T1000 (cell line): ENCODE measurements at regions not wholly inside any gene's neighbourhood (a gene's known extent, or its start where the extent isn't known, plus 50 kb on each side); places are given as distances from the start of the nearest gene placed in this dataset.
A peak's percentile ranks its signal among the peaks of the same experiment; 100 is the strongest.
"Not testable (repeated sequence)": the region's sequence is repeated elsewhere in the genome, so short reads cannot be mapped to it uniquely, and the experiment has no call there.

Experiments used
- DNase-seq: peaks from one replicate; lab custom pipeline; 2025; ENCODE audit warnings: mixed read lengths; lab: John Stamatoyannopoulos, UW

DNA sequence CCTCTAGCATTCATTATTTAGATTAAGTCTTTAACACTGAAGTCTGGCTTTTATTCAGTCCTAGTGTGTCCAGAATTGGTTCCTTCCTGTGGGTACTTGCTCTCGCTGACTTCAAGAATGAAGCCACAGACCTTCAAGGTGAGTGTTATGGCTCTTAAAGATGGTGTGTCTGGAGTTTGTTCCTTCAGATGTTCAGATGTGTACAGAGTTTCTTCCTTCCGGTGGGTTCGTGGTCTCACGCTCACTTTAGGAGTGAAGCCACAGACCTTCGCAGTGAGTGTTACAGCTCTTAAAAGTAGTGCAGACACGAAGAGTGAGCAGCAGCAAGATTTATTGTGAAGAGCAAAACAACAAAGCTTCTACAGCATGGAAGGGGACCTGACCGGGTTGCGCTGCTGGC lies 860.6 kb downstream of the STIM2 start:
- no peak for DNase-seq

DNA sequence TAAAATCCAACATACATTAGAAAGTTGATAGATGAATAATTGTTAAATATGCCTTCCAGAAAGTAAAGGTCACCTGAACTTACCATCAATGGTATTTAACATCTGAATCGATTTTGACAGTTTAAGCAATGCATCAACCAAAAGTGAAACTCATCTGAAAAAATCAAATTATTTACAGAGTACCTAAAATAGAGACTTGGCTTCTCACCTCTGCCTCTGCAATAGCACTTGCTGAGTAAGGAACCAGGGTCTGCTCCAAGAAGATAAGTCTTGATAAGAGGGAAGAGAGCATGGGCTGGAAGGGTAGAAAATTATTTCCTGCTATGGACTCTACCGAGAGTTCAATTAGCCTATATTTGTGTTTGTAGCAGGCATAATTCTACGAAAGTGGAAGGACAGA lies 868.3 kb downstream of the STIM2 start:
- no peak for DNase-seq

DNA sequence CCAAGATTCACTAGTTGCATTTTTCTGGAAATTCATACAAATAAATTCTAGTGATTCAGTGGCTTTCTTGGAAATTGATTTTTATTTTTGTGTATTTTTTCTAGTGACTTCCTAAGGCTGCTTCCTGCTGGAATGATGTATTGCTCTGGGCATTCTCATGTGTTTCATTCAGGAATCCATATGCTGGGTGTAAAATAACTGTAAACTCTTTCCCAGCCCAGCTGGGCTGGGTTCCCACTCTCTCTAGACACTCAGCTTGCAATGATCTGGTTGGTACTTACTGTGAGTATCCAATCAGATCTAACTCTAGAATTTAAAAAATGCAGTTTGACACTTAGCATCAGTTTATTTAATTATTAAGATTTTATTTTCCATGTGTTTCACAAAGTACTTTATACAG lies 882.2 kb downstream of the STIM2 start:
- DNase-seq: no peak

DNA sequence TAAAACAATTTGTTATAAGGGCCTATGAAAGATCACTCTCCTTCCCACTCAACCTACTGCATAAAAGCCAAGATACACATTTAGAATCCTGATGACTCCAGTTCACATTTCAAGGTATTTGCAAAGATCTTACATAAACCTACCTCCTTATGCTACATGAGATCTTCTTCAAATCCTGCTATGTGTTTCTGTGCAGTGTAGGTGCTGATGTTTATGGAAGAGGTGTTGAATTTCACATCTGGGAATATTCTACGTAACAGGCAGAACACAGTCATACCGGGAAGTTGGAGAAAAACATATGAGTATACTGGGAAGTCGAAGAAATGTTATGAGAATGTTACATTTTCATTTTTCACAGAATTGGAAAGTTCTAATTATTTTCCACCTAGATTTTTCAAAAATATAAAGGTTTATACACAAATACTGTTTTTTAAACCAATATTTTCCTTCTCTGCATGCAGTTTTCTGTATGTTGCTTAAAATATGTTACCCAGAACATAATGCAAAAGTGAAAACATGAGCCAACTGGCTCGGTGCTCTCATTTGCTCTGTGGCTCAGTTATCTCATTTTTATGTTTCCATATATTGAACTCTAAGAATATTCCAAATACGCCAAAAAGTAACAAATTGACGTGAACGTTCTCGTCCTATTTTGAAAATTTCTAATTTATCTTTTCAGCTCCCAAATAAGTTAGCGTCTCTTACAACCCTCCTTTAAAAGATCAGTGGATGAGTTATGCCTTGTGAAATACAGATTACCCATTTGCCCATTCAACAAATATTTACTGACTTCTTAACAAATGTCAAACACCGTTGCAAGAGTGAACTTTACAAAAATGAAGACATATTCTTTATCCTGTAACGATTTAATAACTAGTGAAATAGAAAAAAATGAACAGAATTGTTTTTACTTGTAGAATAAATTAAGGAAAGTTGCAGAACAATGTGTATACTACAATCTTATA lies 899.3 kb downstream of the STIM2 start:
- no peak for DNase-seq

DNA sequence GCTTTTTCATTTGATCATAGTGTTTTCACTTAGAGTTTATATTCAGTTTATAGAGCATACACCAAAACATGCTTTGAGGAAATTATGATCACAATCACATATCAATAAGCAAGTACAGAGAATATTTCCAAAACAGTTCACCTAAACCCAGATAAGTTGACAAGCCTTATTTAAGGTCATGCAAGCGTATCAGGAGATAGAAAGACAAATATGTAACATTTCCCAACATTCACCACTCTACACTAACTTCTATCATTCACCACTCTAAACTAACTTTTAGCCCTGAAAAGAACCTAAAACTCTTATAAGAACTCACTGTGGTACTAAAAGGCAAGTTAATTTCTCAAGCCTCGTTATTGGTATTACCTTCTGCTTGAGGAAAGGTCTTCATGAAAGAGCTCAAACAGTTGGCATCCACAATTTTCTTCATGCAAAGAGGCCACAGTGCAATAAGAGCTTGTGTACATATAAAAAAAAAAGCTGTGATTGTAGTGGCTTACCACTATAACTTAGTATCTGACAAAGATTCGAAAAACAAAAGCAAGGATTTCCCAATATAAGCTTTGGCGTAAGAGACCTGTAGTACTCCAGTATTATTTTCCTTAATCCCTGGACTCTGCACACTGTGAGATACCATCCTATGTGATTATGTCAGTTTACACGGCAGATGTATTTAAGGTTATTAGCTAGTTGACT lies 903.3 kb downstream of the STIM2 start:
- no peak for DNase-seq

DNA sequence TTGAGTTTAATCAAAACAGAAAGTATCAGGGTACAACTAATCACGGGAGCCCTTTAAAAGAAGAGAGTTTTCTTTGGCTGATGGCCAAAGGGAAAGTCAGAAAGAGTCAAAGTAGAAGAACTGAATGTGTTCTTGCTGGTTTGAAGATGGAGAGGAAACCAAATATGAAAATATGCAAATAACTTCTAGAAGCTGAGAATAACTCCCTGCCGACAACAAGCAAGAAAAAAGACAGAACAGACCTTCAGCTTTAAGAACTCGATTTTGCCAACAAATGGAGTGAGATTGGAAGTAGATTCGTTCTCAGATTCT lies 903.8 kb downstream of the STIM2 start:
- DNase-seq: no peak

DNA sequence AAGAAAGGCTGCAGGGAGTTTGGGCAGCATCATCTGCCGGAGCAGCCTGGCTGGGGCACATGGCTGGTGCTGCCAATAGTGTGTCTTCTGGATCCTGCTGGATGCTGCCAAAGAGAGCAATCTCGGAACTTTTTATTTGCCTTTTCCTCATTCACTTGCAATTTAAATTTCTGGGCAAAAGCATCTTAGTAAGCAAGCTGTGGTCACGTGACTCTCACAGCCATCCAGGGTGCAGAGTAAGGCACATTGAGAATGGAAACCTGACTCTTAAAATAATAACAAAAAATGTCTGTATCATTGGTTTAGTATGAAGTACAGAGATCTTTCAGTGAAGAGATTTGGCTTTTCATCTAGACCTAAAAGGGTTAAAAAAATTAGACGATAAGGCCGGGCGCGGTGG lies 910.3 kb downstream of the STIM2 start:
- no peak for DNase-seq

DNA sequence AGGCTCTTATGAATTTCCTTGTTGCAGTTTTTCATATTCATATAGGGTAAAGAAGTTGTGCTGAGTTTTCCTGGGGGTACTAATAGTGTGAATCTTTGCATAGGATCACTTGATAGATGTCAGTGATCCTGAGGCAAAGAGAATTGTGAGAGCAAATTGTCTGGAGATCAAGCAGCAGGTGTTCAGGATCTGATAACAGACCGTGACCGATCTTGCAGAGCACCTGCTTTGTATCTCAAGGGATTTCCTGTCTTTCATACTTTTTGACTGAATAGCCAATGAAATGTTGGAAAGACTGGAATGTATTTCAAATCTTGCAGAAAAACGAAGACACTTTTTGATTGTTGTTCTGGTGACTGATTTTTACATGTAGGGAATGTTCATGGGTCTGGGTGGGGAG lies 914.5 kb downstream of the STIM2 start:
- no peak for DNase-seq

DNA sequence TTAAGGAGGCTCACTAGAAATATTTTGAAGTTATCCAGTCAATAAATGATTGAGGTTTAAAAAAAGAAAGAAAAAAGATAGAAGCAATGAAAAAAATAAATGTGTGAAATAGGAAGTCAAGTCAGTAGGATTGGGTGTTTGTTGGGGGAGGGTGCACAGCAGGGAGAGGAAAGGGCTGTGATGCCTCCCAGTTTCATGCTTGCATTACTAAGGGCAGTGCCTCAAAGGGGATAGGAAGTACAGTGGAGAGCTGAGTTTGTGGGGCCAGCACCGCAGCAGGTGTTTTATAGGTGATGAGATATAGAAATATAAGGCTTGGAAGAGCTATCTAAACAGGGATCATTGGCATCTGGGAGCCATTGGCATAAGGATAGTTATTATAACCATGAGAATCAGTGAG lies 919.2 kb downstream of the STIM2 start:
- no peak for DNase-seq

DNA sequence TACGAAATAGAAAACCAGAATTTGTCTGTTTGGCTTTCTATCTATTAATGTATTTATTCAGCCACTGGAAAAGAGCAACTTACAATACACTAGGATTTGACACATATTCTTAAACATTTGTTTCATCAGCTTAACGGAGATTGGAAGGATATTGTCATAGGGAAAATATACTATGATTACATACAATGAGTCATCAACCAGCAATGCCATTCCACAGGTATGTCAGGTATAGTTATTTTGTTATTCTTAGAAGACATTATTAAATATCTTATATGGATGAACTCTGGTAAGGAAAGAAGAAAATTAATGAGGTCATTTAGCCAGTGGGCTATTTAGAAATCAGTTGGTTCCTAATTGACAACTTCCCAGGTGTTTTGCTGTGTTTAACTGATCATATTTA lies 926.6 kb downstream of the STIM2 start:
- DNase-seq: no peak

DNA sequence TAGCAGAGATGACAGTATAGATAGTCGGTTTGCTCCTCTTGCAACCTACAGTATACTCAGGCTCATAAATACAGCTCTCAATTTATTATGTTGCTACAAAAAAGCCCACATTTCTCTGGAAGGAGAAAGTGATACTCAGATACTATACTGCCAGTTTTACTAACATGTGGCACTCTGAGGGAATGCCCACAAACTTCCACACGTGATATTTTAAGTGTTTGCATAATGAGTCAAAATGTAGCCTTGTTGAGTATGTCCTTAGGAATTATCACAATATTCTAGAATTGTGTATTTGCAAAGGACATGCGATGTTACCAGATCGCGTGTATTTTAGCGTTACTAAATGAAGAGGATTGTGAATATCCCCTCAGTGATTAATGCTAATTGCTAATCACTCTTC lies 929.1 kb downstream of the STIM2 start:
- no peak for DNase-seq

DNA sequence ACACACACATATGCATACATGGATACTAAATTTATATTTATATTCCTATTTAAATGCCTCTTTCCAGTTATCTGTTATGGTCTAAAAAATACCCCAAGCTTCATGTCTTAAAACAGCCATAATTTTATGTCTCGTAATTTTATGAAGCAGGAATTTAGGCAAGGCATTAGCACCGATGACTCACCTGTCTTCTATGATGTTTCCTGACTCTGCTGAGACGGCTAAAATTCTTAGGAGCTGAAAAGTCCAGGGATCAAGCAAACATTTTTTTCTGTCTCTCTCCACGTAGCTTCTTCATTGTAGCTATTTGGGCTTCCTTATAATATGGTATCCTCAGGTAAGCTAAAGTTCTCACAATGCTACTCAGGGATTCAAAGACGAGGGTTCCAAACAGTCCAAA lies 930.3 kb downstream of the STIM2 start:
- no peak for DNase-seq

DNA sequence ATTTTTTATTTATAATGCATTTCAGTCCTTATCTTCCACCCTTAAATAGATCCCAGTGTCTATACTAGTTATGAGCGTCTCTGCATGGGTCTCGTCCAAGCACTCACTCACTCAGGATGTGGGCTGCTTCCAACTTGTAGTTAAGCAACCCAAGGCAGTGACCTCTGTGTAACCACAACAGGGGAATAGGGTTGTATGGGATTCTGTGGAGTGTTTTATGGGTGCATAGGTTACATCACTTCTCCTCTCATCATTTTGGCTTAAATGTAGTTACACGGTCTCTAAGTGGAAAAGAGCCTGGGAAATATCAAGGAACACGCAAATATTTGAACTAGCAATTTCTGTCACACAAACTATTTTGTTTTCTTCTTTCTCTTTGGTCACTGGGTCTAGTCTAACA lies 931.0 kb downstream of the STIM2 start:
- peak; percentile 50 for DNase-seq

DNA sequence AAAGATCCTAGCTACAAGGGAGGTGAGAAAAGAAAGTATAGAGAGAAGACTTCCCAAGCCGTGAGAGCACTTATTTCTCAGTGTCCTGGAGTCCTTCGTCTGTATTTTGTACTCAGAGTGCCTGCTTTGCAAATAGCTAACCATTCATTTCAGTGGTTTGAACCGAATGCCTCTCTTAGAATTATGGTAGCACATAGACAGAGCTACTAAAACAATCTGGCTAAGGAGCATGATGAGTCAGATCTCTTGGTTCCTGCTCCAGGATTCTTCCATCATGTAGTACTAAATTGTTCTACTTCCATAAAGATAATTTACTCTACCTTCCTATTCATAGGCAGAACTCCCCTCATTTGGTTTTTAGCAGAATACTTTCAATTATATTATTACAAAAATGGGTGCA lies 946.6 kb downstream of the STIM2 start:
- no peak for DNase-seq

DNA sequence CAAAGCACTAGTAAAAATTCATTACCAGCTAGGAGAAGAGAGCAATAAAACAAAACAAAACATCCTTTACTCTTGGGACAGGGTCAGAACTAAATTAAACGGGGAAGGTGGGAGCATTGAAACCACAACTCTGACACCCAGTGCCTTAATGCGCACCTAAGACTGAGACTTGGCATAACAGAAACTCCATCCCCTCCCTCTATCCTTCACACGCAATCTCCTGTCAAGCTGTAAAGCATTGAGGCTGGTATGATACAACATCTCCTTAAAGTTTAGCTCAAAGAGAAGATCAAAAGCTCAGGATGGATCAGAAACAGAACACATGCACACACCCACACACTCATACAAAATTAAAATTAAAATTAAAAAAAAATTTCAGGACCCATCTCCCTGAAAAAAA lies 951.3 kb downstream of the STIM2 start:
- DNase-seq: no peak

DNA sequence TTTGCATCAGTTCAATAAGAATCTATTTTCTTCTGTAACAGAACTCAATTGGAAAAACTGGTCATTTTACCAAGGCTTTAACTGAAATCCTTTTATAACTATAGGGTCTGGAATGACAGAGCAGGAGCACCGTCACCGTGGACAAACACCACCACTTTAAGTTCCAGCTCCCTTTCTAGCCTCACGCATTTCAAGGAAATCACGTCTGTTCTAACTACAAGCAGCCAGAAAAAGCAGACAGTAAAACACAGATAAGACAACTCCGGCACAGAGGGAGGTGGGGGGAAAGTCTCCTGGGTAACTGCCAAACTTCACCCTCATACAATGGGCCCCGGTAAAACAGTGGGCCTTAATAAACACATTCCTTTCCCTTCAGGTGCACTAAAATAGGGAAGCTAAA lies 952.6 kb downstream of the STIM2 start:
- not testable (repeated sequence) for DNase-seq

DNA sequence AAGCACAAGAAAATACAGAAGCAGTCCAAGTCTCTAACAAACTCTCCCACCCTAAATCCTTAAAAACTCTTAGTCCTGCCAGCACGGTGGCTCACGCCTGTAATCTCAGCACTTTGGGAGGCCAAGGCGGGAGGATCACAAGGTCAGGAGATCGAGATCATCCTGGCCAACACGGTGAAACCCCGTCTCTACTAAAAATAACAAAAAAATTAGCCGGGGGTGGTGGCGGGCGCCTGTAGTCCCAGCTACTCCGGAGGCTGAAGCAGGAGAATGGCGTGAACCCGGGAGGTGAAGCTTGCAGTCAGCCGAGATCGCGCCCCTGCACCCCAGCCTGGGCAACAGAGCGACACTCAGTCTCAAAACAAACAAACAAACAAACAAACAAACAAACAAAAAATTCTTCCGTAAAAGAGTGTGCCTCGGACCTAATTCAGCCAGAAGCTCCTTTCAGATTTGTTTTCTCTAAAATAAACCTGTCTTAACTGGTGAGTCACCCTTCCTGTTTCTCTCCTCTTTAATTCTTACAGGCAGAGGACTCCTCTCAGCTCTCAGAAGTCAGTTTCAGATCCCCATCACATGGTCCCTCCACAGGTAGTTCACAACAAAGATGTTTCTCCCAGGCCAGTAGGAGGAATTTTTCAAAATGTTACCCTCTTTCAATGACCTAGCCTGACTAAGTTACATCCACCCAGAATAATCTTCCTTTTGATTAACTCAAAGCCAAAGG lies 953.2 kb downstream of the STIM2 start:
- not testable (repeated sequence) for DNase-seq

DNA sequence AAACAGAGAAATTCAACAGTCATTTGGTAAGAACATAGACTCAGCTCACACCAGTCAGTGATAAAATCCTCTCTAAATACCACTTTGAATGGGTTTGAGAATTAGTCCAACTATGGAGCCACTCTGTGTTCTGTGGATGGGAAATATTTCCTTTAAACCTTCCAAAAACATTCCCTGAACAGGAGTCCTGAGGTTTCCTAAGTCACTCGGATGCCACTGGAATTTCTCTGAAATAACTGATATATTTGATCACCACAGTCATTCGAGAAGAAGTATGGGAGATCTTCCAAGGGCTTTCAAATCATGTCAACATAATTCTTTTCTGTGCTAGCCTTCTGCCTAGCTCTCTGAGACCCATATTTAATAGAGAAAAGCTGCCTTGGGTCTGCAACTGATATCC lies 958.6 kb downstream of the STIM2 start:
- no peak for DNase-seq

DNA sequence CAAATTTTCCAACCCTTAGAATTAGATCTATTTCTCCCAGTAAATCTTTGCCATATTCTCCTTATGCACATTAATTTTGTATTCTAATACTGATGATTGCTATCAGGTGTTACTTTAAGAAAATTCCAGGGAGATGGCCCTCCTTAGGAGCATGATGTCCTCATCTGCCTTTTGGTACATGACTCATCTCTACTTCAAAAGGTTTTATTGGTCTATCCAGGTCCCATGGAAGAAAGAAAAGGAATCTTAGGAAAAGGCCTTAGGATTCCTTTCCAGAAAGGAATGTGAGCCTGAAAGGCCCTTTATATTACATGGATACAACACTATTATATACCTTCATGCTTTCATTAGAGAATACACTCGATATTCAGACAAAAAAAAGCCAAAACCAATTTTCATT lies 968.2 kb downstream of the STIM2 start:
- no peak for DNase-seq

DNA sequence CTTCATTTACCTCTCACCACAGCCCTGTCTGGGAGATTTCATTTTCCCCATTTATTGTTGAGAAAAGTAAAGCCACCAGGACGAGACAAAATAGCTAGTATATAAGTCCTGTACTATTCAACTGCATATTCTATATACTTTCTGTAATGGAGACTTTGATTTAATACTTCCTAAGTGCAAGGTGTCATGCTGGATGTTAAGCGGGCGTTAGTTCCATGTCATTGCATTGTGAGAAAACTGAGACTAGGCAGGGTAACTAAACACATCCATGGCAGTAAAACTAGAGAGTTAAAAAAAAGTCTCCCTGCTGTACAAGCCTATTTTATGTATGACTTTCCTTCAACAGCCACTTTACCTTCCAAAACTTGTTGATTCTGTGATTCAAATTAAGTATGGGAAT lies 969.6 kb downstream of the STIM2 start:
- no peak for DNase-seq

DNA sequence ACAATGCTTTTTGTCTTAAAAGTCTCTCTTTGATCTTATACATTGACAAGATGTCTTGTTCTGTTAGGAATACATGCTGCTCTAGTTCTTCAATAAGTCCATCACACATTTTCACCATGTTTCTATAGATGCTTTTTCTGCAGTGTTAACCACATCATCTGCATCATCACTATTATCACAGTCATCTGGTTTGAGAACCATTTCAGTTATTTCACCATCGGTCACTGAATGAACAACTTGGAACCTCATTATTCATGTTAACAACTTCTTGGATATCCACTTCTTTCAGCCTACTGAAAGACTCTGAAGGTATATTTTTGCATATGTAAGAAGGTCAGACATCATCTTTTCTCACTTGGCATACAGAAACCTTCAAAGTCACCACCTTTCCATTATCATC lies 975.2 kb downstream of the STIM2 start:
- DNase-seq: no peak

DNA sequence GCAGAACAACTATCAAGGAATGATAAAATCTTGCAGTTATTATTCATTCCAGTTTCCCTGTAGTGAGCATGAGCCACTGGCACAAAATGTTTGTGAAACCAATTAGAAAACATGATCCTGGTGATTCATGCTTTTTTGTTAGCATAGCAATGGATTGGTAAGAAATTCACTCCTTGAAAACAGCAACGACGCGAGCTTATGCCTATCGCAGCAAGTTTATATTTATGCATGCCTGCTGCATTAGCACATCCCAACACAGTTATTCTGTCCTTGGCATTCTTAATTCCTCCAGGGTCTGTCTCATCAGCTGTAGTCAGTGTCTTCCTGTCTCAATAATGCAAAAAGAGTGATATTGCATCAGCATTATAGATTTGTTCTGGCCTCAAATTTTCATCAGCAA lies 975.9 kb downstream of the STIM2 start:
- peak; percentile 57 for DNase-seq

DNA sequence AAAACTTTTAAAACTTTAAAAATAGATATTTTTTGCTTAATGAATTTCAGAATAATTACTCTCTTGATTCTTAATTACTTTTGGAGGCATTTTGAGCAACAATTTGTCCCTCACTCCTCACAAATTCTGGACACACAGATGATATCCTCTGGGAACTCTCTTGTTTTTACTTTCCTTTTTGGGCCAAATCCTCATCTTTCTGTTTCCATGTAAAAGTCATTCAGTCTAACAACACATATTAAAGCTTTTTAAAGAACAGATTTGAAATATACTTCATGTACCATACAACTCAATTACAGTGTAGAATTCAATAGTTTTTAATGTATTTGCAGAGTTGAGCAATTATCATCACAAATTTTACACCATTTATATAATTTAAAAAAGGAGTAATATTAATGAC lies 983.1 kb downstream of the STIM2 start:
- no peak for DNase-seq
